Hepatocyte (in vitro differentiated cells): ENCODE measurements at regions not wholly inside any gene's neighbourhood (a gene's known extent, or its start where the extent isn't known, plus 50 kb on each side); places are given as distances from the start of the nearest gene placed in this dataset.

Source experiments
- DNase-seq: peaks from one replicate; pipeline ENCODE4 v3.0.0-alpha.2; 2016; ENCODE audit warnings: low spot score
- H2AFZ ChIP-seq: fragments of 200-600 bp; sonication (generic); 2 replicates; pipeline ENCODE4 v1.6.0; 2016; ENCODE audit warnings: antibody characterized with exemption, mild to moderate bottlenecking
- H3K27ac ChIP-seq: fragments of 200-600 bp; sonication (generic); 2 replicates; pipeline ENCODE4 v1.5.1; 2016; ENCODE audit warnings: mild to moderate bottlenecking
- H3K27me3 ChIP-seq: fragments of 200-600 bp; sonication (generic); 2 replicates; pipeline ENCODE4 v1.6.1; 2016
- H3K36me3 ChIP-seq: fragments of 200-600 bp; sonication (generic); replicated peaks from 2 replicates; pipeline ENCODE4 v1.5.1; 2016; ENCODE audit warnings: low read depth; ENCODE audit not compliant: insufficient read depth
- H3K4me1 ChIP-seq: fragments of 200-600 bp; sonication (generic); 2 replicates; pipeline ENCODE4 v1.5.1; 2016; ENCODE audit warnings: mild to moderate bottlenecking, moderate library complexity; ENCODE audit not compliant: insufficient read depth
- H3K4me2 ChIP-seq: fragments of 200-600 bp; sonication (generic); 2 replicates; pipeline ENCODE4 v1.6.0; 2016
- H3K4me3 ChIP-seq: fragments of 200-600 bp; sonication (generic); 2 replicates; pipeline ENCODE4 v1.5.1; 2016; ENCODE audit warnings: mild to moderate bottlenecking
- H3K79me2 ChIP-seq: fragments of 200-600 bp; sonication (generic); 2 replicates; pipeline ENCODE4 v1.6.0; 2017; ENCODE audit warnings: mild to moderate bottlenecking
- H3K9me2 ChIP-seq: fragments of 200-600 bp; sonication (generic); replicated peaks from 2 replicates; pipeline ENCODE4 v1.6.0; 2017; ENCODE audit warnings: mild to moderate bottlenecking; ENCODE audit not compliant: insufficient read depth
- H3K9me3 ChIP-seq: fragments of 200-600 bp; sonication (generic); 2 replicates; pipeline ENCODE4 v1.5.1; 2016; ENCODE audit warnings: low read depth, mild to moderate bottlenecking
- H4K20me1 ChIP-seq: fragments of 200-600 bp; sonication (generic); 2 replicates; pipeline ENCODE4 v1.6.0; 2016; ENCODE audit warnings: mild to moderate bottlenecking; ENCODE audit not compliant: insufficient read depth, poor library complexity, severe bottlenecking
- EZH2 ChIP-seq: fragments of 200-600 bp; sonication (generic); IDR thresholded peaks from 2 replicates; pipeline ENCODE4 v1.6.1; 2016; ENCODE audit warnings: antibody characterized with exemption, mild to moderate bottlenecking, borderline replicate concordance
- EZH2phosphoT487 ChIP-seq: fragments of 200-600 bp; sonication (generic); IDR thresholded peaks from one replicate; pipeline ENCODE4 v1.6.1; 2018; ENCODE audit warnings: antibody characterized with exemption, mild to moderate bottlenecking, low read depth, moderate library complexity; ENCODE audit not compliant: unreplicated experiment, severe bottlenecking
- WGBS: methylation state at CpG from one replicate; pipeline ENCODE4 v1.1.6; 2016; ENCODE audit warnings: low lambda C conversion rate; ENCODE audit errors: missing lambda C conversion rate; 5-methylcytosine and 5-hydroxymethylcytosine counted together
- TF ChIP-seq, protein P1 (sequence below): fragments of 200-600 bp; sonication (generic); IDR thresholded peaks from 2 replicates; pipeline ENCODE4 v1.5.1; 2016; ENCODE audit warnings: antibody characterized with exemption, mild to moderate bottlenecking; ENCODE audit not compliant: poor library complexity

DNA sequence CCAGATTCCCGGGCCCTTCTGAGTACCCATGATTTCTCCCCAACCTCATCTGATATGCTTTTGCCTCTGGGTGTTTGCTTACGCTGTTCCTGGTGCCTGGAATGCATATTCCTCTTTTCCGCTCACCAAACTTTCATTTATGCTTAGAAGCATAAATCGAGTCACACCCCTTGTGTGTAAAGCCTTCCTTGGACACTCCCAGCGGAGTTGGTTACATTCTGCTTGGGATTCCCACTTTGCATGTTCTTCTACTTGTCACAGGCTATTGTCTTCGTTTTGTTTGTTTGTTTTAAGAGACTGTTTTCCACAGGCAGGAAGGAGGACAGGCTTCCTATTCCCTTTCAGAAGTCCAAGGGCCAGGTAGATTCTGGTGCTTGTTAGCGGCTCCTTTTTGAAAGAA lies 76.5 kb downstream of the SEC61B start:
- WGBS, result 64% methylated on average over 7 of the region's 7 CpGs
- H3K9me2 ChIP-seq, result no peaks in the 10 kb centered on the region
- no peak overlapping the region for H3K27ac ChIP-seq
- H3K4me1 ChIP-seq, result no peaks in the 10 kb centered on the region
- no peak overlapping the region for H3K4me3 ChIP-seq
- DNase-seq, result no peak
- no peaks in the 10 kb centered on the region for H3K9me3 ChIP-seq
- no peak overlapping the region for H2AFZ ChIP-seq
- no peaks in the 10 kb centered on the region for H4K20me1 ChIP-seq
- H3K79me2 ChIP-seq, result no peaks in the 10 kb centered on the region
- H3K4me2 ChIP-seq, result no peak overlapping the region
- TF ChIP-seq EZH2, result no peak
- TF ChIP-seq EZH2phosphoT487, result no peak
- TF ChIP-seq, protein P1, sequence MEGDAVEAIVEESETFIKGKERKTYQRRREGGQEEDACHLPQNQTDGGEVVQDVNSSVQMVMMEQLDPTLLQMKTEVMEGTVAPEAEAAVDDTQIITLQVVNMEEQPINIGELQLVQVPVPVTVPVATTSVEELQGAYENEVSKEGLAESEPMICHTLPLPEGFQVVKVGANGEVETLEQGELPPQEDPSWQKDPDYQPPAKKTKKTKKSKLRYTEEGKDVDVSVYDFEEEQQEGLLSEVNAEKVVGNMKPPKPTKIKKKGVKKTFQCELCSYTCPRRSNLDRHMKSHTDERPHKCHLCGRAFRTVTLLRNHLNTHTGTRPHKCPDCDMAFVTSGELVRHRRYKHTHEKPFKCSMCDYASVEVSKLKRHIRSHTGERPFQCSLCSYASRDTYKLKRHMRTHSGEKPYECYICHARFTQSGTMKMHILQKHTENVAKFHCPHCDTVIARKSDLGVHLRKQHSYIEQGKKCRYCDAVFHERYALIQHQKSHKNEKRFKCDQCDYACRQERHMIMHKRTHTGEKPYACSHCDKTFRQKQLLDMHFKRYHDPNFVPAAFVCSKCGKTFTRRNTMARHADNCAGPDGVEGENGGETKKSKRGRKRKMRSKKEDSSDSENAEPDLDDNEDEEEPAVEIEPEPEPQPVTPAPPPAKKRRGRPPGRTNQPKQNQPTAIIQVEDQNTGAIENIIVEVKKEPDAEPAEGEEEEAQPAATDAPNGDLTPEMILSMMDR, result no peak
- no peaks in the 10 kb centered on the region for H3K36me3 ChIP-seq
- peaks cover 5% of the 10 kb centered on the region for H3K27me3 ChIP-seq

DNA sequence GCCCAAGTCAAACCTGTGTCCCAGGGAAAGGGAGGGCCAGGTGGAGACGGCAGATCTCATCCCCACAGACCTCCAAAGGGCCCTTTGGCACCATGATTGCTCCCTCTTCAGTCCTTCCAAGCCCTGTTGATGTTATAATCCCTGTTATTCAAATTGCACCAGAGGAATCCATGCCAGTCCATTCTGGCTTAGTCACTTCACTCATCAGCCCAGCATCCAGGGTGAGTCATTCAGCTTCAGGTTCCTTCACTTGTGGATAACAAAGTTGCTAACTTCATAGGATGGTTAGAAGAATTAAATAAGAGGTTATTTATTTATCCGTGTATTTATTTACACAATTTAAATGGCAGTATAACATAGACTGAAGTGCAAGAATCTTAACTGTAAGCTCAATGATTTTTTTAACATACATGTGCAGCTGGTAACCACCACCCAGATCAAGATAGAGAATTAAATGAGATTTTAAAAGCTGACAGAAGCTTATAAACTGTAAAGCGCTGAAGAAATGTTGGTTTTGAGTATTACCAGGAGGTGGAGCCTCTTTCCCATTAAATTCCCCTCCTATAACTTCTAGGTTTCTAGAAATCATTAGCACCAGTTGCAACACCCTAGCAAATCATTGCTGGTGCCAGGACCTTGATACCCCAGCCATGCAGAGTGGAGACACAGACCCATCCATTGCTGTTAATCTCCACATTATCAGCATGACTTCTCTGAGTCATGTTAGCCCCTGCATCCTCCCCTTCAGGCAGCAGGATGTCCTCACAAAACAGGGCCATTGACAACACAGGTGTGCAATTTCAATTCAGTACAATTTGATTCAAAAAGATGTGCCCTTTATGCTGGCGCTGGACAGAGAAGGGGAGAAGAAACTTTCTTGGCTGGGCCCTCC lies 77.4 kb downstream of the SEC61B start:
- WGBS, result 75% methylated on average over 4 of the region's 4 CpGs
- DNase-seq, result peak; percentile 39
- Histone ChIP-seq H3K9me3 (no peaks in the 10 kb centered on the region), H2AFZ (no peak overlapping the region), H3K9me2 (no peaks in the 10 kb centered on the region), H3K79me2 (no peaks in the 10 kb centered on the region), H3K27ac (no peak overlapping the region), H3K4me2 (no peak overlapping the region), H3K36me3 (no peaks in the 10 kb centered on the region), H3K27me3 (peaks cover 5% of the 10 kb centered on the region), H3K4me1 (no peaks in the 10 kb centered on the region), H4K20me1 (no peaks in the 10 kb centered on the region), H3K4me3 (no peak overlapping the region)
- TF ChIP-seq, protein P1, result peak; percentile 44
- TF ChIP-seq EZH2phosphoT487 (no peak), EZH2 (no peak)

DNA sequence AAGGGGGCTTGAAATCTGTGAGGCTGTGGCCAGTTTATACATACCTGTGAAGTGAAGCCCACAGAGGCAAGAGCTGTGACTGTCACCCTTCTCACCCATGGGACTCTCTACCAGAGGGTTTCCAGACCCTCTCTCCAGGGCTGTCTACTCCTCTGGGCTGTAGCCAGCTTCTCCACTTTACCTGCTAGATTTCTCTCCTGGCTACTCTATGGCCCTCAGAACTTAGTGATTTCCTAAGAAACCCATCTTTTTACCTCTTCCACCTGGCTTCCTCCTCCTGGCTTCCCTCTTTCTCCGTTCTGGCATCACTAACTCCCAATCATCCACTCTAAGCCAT lies 78.0 kb downstream of the SEC61B start:
- TF ChIP-seq EZH2phosphoT487, result no peak
- TF ChIP-seq, protein P1, result no peak
- TF ChIP-seq EZH2, result no peak
- Histone ChIP-seq H4K20me1 (no peaks in the 10 kb centered on the region), H3K4me1 (no peaks in the 10 kb centered on the region), H3K79me2 (no peaks in the 10 kb centered on the region), H3K36me3 (no peaks in the 10 kb centered on the region), H3K4me2 (no peak overlapping the region), H3K4me3 (no peak overlapping the region), H3K9me3 (no peaks in the 10 kb centered on the region), H3K9me2 (no peaks in the 10 kb centered on the region), H3K27me3 (peaks cover 5% of the 10 kb centered on the region), H3K27ac (no peak overlapping the region), H2AFZ (no peak overlapping the region)
- DNase-seq, result no peak
- 0% methylated on average over 1 of the region's 1 CpG for WGBS
